OCI-LY1 (cell line): ENCODE measurements at regions not wholly inside any gene's neighbourhood (a gene's known extent, or its start where the extent isn't known, plus 50 kb on each side); places are given as distances from the start of the nearest gene placed in this dataset.

Experiments used
- CTCF ChIP-seq: fragments of 200-600 bp; sonication (generic), shearing (Covaris generic); IDR thresholded peaks from 2 replicates; pipeline ENCODE4 v1.5.1; 2017; ENCODE audit warnings: mild to moderate bottlenecking, antibody characterized with exemption, low read length, moderate library complexity, mixed read lengths
- EZH2 ChIP-seq: fragments of 200-600 bp; sonication (generic), shearing (Covaris generic); IDR thresholded peaks from 2 replicates; pipeline ENCODE4 v1.8.0; 2017; ENCODE audit warnings: borderline replicate concordance, mixed run types, mild to moderate bottlenecking, antibody characterized with exemption, low read length, moderate library complexity, mixed read lengths

GRCh38 chr1:58430421-58431275 lies 115.9 kb downstream of the OMA1 start:
- TF ChIP-seq CTCF (no peak), EZH2 (no peak)
